Urinary bladder (tissue), 3 donors: ENCODE measurements at regions not wholly inside any gene's neighbourhood (a gene's known extent, or its start where the extent isn't known, plus 50 kb on each side); places are given as distances from the start of the nearest gene placed in this dataset.
"Not testable (repeated sequence)": the region's sequence is repeated elsewhere in the genome, so short reads cannot be mapped to it uniquely, and the experiment has no call there.

ENCODE experiments used
- DNase-seq: peaks from one replicate; pipeline ENCODE4 v3.0.0-alpha.2; 2015; ENCODE audit errors: extremely low spot score
- H3K27ac ChIP-seq: one replicate; pipeline ENCODE4 v1.5.1; 2013; ENCODE audit warnings: low read depth, mild to moderate bottlenecking, moderate library complexity
- H3K36me3 ChIP-seq: one replicate; pipeline ENCODE4 v1.6.1; 2013; ENCODE audit warnings: mild to moderate bottlenecking, moderate library complexity; ENCODE audit not compliant: insufficient read depth
- H3K4me1 ChIP-seq: one replicate; pipeline ENCODE4 v1.6.1; 2013; ENCODE audit warnings: mild to moderate bottlenecking, moderate library complexity; ENCODE audit not compliant: insufficient read depth
- H3K4me3 ChIP-seq: one replicate; pipeline ENCODE4 v1.5.1; 2013; ENCODE audit warnings: low read depth, low read length
- WGBS: extraction: QIAGEN DNeasy Blood & Tissue Kit; methylation state at CpG from one replicate; pipeline ENCODE4 v1.1.7; 2013; 5-methylcytosine and 5-hydroxymethylcytosine counted together
- donor health status: healthy with polysubstance abuse.
- donor health status: healthy.

GRCh38 chr21:6499866-6500265 is 4021.5 kb upstream of the TPTE start:
- WGBS: no CpG with 5 or more reads among the region's 16 CpGs
- not testable (repeated sequence) for DNase-seq, H3K27ac ChIP-seq, H3K4me1 ChIP-seq, H3K36me3 ChIP-seq, H3K4me3 ChIP-seq

GRCh38 chr21:6500681-6501080 is 4020.7 kb upstream of the TPTE start:
- H3K36me3 ChIP-seq, H3K4me3 ChIP-seq, DNase-seq, H3K27ac ChIP-seq, H3K4me1 ChIP-seq: not testable (repeated sequence)
- no CpG with 5 or more reads among the region's 7 CpGs for WGBS

DNA sequence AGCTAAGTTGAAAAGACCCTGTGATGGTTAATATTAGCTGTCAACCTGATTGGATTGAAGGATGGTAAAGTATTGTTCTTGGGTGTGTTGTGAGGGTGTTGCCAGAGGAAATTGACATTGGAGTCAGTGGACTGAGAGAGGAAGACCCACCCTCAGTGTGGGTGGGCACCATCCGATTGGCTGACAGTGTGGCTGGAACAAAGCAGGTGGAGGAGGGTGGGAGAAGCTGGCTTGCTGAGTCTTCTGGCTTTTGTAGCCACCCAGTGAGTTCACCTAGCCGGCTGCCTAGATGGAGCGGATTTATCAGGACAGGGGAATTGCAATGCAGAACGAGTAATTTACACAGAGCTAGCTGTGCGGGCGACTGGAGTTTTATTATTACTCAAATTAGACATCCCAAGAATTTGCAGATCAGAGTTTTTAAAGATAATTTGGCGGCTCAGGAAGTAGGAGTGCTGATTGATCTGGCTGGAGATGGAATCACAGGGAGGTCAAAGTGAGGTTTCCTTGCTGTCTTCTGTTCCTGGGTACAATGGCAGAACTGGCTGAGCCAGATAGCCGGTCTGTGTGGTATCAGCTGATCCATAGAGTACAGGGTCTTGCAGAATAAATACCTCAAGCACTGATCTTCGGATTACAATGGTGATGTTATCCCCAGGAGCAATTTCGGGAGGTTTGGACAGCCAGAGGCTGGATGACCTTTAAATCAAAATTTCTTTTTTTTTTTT is 4015.1 kb upstream of the TPTE start:
- WGBS: 75% methylated on average over 6 of the region's 10 CpGs
- H3K4me1 ChIP-seq, H3K4me3 ChIP-seq, H3K27ac ChIP-seq, H3K36me3 ChIP-seq, DNase-seq: not testable (repeated sequence)

DNA sequence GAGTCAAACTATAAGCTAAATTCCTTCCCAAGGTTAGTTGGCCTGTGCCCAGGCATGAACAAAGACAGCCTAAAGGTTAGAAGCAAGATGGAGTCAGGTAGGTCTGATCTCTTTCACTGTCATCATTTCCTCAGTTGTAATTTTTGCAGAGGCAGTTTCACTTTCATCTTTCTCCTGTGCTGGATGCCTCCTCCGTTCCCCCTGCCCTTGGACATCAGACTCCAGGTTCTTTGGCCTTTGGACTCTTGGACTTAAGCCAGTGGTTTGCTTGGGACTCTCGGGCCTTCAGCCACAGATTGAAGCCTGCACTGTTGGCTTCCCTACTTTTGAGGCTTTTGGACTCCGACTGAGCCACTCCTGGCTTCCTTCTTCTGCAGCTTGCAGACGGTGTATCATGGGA is 4013.8 kb upstream of the TPTE start:
- H3K36me3 ChIP-seq, DNase-seq, H3K27ac ChIP-seq, H3K4me3 ChIP-seq, H3K4me1 ChIP-seq: not testable (repeated sequence)
- no CpG with 5 or more reads among the region's 4 CpGs for WGBS

- H3K36me3 ChIP-seq, H3K27ac ChIP-seq, DNase-seq, H3K4me3 ChIP-seq, H3K4me1 ChIP-seq: not testable (repeated sequence)
- WGBS: no CpG with 5 or more reads among the region's 7 CpGs
These were observed 3999.6 kb upstream of the TPTE start for GRCh38 chr21:6521777-6522176.

DNA sequence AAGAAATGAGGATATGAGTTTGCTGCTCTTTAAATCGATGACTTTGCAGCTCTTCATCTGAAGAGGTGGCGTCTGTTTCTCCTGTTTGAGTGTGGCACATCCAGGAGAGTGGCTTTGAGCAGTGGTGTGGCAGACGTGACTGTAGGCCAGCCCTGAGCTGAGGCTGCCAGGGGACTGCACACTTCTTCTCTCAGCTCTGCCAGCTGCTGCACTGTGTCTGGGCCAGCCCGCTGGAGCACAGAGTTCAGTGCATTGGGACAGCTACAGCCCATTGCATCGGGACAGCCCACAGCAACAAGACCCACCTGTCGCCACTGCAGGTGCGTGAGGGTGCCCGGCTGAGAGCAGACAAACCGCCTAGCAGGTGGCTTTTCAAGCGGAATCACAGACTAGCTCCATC is 3995.2 kb upstream of the TPTE start:
- WGBS: no CpG with 5 or more reads among the region's 10 CpGs
- not testable (repeated sequence) for DNase-seq, H3K4me1 ChIP-seq, H3K27ac ChIP-seq, H3K4me3 ChIP-seq, H3K36me3 ChIP-seq

GRCh38 chr21:6530655-6531054 is 3990.7 kb upstream of the TPTE start:
- not testable (repeated sequence) for DNase-seq, H3K4me1 ChIP-seq, H3K27ac ChIP-seq, H3K36me3 ChIP-seq, H3K4me3 ChIP-seq
- no CpG with 5 or more reads among the region's 8 CpGs for WGBS

DNA sequence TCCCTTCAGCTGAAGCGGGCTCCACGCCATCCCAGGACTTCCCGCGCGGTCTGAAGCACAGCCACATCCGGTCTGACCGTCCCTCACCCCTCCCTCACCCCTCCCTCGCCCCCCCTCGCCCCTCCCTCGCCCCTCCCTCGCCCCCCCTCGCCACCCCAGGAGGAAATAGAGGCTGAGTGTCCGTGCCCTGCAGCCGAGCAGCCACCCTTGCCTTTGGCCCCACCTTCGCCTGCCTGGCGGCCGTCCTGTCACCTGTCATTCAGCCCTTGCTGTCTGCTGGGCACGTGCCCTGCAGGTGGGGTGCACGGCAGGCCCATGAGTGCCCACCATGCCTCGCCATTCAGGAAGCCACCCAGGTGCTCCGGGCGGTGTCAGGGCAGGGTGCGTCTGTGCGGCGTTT is 3988.1 kb upstream of the TPTE start:
- not testable (repeated sequence) for H3K27ac ChIP-seq, H3K36me3 ChIP-seq, H3K4me1 ChIP-seq, DNase-seq, H3K4me3 ChIP-seq
- no CpG with 5 or more reads among the region's 25 CpGs for WGBS

GRCh38 chr21:6538320-6538719 is 3983.1 kb upstream of the TPTE start:
- WGBS: no CpG with 5 or more reads among the region's 12 CpGs
- H3K27ac ChIP-seq, H3K36me3 ChIP-seq, H3K4me1 ChIP-seq, H3K4me3 ChIP-seq, DNase-seq: not testable (repeated sequence)

DNA sequence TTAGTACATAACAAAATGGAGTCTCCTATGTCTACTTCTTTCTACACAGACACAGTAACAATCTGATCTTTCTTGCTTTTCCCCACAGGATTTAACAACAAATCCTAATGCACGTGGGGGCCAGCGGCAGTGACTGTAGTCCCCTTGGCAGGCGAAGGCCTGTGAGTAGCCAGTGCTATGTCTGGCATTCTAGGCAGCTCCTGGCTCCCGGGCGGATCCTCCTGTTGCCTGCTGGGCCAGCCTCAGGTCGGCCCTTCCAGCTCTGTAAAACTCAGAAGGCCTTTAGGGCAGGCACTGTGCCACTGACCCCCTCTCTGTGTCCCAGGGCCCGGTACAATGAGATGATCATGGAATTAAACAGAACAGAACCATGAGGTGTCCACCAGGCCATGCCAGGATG is 3981.7 kb upstream of the TPTE start:
- not testable (repeated sequence) for H3K4me3 ChIP-seq, H3K4me1 ChIP-seq, H3K36me3 ChIP-seq, H3K27ac ChIP-seq, DNase-seq
- WGBS: no CpG with 5 or more reads among the region's 7 CpGs

DNA sequence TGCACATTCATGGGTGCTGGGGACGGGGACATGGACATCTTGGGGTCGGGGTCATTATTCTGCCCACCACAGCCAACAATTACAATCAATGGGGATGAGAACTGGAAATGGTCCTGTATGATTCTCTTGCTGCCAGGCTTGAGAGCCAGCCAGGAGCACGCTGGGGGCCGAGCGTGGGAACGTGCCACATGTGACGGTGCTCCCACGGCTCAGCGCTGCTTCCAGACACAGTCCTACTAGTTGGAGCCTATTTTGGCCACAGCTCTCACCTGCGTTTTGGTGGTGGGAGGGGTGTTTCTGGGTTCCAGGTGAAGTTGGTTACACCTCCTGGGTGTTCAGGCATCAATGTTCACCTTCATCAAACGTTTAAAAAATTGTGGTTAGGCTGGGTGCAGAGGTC is 3980.3 kb upstream of the TPTE start:
- H3K36me3 ChIP-seq, H3K27ac ChIP-seq: not testable (repeated sequence)
- no CpG with 5 or more reads among the region's 11 CpGs for WGBS

DNA sequence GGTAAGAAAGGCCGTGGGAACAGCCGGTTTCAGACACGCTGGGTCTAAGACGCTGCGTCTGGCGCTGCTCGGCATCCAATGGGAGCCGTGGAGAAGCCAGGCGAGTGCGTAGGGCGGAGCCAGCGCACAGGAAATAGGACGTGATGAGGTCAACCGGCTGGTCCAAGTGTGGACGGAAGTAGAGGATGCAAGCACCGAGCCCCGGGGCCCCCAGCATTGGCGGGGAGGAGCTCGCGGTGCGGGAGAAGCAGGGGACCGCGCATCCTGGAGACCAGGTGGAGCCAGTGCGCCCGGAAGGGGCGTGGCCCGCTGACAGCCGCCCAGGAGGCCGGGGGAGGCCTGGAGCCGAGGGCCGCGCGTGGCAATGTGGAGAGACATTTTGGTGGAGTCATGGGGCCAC is 3976.1 kb upstream of the TPTE start:
- no CpG with 5 or more reads among the region's 33 CpGs for WGBS
- not testable (repeated sequence) for H3K4me3 ChIP-seq, H3K36me3 ChIP-seq, H3K27ac ChIP-seq, DNase-seq, H3K4me1 ChIP-seq

More for the DNA sequence above, 3980.3 kb upstream of the TPTE start:
- not testable (repeated sequence) for H3K4me3 ChIP-seq, DNase-seq, H3K4me1 ChIP-seq

- not testable (repeated sequence) for H3K4me1 ChIP-seq, H3K4me3 ChIP-seq, DNase-seq, H3K27ac ChIP-seq, H3K36me3 ChIP-seq
- no CpG with 5 or more reads among the region's 23 CpGs for WGBS
These were observed 3970.3 kb upstream of the TPTE start for GRCh38 chr21:6551045-6551444.

GRCh38 chr21:6553505-6554376 is 3967.6 kb upstream of the TPTE start:
- H3K4me1 ChIP-seq, H3K36me3 ChIP-seq, H3K4me3 ChIP-seq, DNase-seq, H3K27ac ChIP-seq: not testable (repeated sequence)
- no CpG with 5 or more reads among the region's 24 CpGs for WGBS
